ENCODE measurements at regions not wholly inside any gene's neighbourhood (a gene's known extent, or its start where the extent isn't known, plus 50 kb on each side); places are given as distances from the start of the nearest gene placed in this dataset.

- Mint-ChIP-seq H3K36me3 (no peaks in the 10 kb centered on the region), H3K27me3 (ENCODE audit: low read depth in 3 of 3) (no peaks in the 10 kb centered on the region), H3K4me3 (no peak overlapping the region), H3K27ac (no peak overlapping the region), H3K9me3 (peaks cover 5 to 55% (median 22%) of the 10 kb centered on the region in 6 donors), H3K4me1 (no peaks in the 10 kb centered on the region)
- no peak for DNase-seq
These were observed 1062.9 kb upstream of the CADM2 start for GRCh38 chr3:83895892-83896291.

- no peaks in the 10 kb centered on the region for H3K4me1 Mint-ChIP-seq
- no peak for DNase-seq
These were observed 1055.8 kb upstream of the CADM2 start for GRCh38 chr3:83902787-83903533.

GRCh38 chr3:83913381-83913780 lies 1045.4 kb upstream of the CADM2 start:
- peaks cover 0 to 3% (median 0%) of the 10 kb centered on the region in 3 donors for H3K27me3 Mint-ChIP-seq (ENCODE audit: low read depth in 3 of 3)
- no peaks in the 10 kb centered on the region for H3K36me3 Mint-ChIP-seq
- no peak overlapping the region for H3K27ac Mint-ChIP-seq
- peaks cover 3 to 23% (median 15%) of the 10 kb centered on the region in 6 donors for H3K9me3 Mint-ChIP-seq
- DNase-seq, result no peak
- no peak overlapping the region for H3K4me3 Mint-ChIP-seq
- H3K4me1 Mint-ChIP-seq, result no peaks in the 10 kb centered on the region

More at GRCh38 chr3:83902787-83903533, 1055.8 kb upstream of the CADM2 start:
- no peaks in the 10 kb centered on the region for H3K36me3 Mint-ChIP-seq
- H3K4me3 Mint-ChIP-seq, result no peak overlapping the region
- H3K27me3 Mint-ChIP-seq (ENCODE audit: low read depth in 3 of 3), result no peaks in the 10 kb centered on the region
- no peak overlapping the region for H3K27ac Mint-ChIP-seq
- peaks cover 8 to 63% (median 36%) of the 10 kb centered on the region in 6 donors for H3K9me3 Mint-ChIP-seq

- peaks cover 0 to 6% (median 3%) of the 10 kb centered on the region in 3 donors for H3K36me3 Mint-ChIP-seq
These were observed 1032.5 kb upstream of the CADM2 start for GRCh38 chr3:83926291-83926690.

DNA sequence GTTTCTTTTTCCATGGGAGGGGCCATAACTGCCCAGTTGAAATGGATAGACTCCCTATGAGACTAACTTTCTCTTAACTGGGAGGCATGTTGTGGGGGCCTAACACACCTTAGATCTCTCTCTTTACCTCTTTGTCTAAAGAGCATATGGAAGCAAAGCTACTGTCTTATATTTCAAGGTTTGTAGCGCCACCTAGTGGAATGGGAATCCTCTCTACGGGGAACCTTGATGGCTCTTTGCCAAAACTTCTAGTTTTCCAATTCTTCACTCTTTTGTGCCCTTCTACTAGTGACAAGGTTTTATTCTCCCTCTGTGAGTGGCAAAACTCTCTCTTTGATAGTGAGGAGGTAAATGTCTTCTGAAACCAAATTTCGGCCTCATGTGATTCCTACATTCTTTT lies 1030.4 kb upstream of the CADM2 start:
- H3K4me1 Mint-ChIP-seq, result no peaks in the 10 kb centered on the region
- H3K9me3 Mint-ChIP-seq, result peaks cover 15 to 63% (median 41%) of the 10 kb centered on the region in 6 donors
- no peak for DNase-seq
- no peaks in the 10 kb centered on the region for H3K27me3 Mint-ChIP-seq (ENCODE audit: low read depth in 3 of 3)
- no peak overlapping the region for H3K27ac Mint-ChIP-seq
- H3K36me3 Mint-ChIP-seq, result peaks cover 0 to 9% (median 3%) of the 10 kb centered on the region in 3 donors
- no peak overlapping the region for H3K4me3 Mint-ChIP-seq

More at GRCh38 chr3:83926291-83926690, 1032.5 kb upstream of the CADM2 start:
- no peaks in the 10 kb centered on the region for H3K4me1 Mint-ChIP-seq
- no peak for DNase-seq
- no peaks in the 10 kb centered on the region for H3K27me3 Mint-ChIP-seq (ENCODE audit: low read depth in 3 of 3)
- peaks cover 15 to 55% (median 36%) of the 10 kb centered on the region in 6 donors for H3K9me3 Mint-ChIP-seq
- H3K27ac Mint-ChIP-seq, result no peak overlapping the region
- no peak overlapping the region for H3K4me3 Mint-ChIP-seq

GRCh38 chr3:83928903-83929302 lies 1029.9 kb upstream of the CADM2 start:
- H3K36me3 Mint-ChIP-seq, result peaks cover 0 to 9% (median 3%) of the 10 kb centered on the region in 3 donors
- no peak overlapping the region for H3K4me3 Mint-ChIP-seq
- DNase-seq, result no peak
- H3K4me1 Mint-ChIP-seq, result no peaks in the 10 kb centered on the region
- no peaks in the 10 kb centered on the region for H3K27me3 Mint-ChIP-seq (ENCODE audit: low read depth in 3 of 3)
- no peak overlapping the region for H3K27ac Mint-ChIP-seq
- peaks cover 17 to 64% (median 41%) of the 10 kb centered on the region in 6 donors for H3K9me3 Mint-ChIP-seq

DNA sequence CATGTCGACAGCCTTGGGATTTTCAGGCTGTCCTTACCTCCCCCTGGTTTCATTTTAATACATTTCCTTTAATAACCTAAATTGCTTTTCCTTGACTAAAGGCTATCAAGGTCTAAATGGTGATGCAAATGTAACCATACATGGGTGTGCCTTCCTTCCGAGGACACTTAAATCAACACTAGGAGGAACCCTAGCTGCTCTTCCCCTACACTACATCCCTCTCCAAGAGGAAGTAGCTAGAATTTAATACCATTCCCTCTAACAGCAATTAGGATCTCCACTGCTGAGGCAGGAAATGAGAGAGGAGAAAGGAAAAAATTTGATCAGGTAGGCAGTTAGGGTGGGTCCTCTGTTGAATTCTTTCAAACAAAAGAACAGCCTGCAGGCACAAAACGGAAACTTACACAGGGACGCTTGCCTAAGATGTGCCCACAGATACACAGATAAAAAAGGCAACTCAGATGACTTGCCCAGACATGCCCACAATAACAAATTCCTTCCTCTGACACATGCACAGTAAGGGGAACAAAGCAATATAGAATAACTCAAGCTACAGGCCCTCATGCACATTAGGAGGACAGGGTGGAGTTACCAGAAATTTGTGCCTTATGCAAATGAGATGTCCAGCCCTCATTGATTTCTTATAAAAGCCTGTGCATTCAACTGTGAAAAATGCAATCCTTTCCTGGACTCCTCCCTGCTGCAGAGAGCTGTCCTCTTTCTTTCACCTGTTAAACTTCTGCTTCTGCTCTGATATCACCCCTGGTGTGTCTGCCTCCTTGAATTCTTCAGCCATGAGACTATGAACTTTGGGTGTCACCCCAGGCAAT lies 1024.4 kb upstream of the CADM2 start:
- DNase-seq, result no peak
- Mint-ChIP-seq H3K4me3 (no peak overlapping the region), H3K9me3 (peaks cover 26 to 79% (median 51%) of the 10 kb centered on the region in 6 donors), H3K27ac (no peak overlapping the region), H3K27me3 (ENCODE audit: low read depth in 3 of 3) (peaks cover 0 to 3% (median 3%) of the 10 kb centered on the region in 3 donors), H3K36me3 (peaks cover 0 to 7% (median under 1%) of the 10 kb centered on the region in 3 donors), H3K4me1 (no peaks in the 10 kb centered on the region)

DNA sequence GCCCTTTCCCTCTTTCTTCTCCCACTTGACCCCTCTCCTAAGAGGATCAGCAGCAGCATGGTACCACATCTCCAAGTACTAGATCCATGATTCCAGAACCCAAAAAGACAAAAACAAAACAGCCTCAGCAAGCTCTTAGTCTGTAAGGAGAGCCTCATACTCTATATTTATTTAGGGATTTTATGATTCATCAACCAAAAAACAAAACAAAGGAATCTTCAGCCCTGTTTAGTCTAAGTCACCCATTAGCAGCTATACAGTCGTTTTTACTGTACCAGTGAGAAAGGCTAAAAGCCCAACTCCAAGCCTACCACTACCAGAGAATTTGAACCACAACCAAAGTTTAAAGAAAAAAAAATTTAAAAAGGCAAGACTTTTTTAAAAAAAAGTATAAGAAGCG lies 1020.3 kb upstream of the CADM2 start:
- H3K36me3 Mint-ChIP-seq, result no peaks in the 10 kb centered on the region
- H3K4me1 Mint-ChIP-seq, result no peaks in the 10 kb centered on the region
- H3K4me3 Mint-ChIP-seq, result no peak overlapping the region
- peaks cover 0 to 3% (median 3%) of the 10 kb centered on the region in 3 donors for H3K27me3 Mint-ChIP-seq (ENCODE audit: low read depth in 3 of 3)
- peaks cover 20 to 71% (median 44%) of the 10 kb centered on the region in 6 donors for H3K9me3 Mint-ChIP-seq
- no peak overlapping the region for H3K27ac Mint-ChIP-seq
- no peak for DNase-seq

GRCh38 chr3:83941990-83942745 lies 1016.6 kb upstream of the CADM2 start:
- Mint-ChIP-seq H3K36me3 (no peaks in the 10 kb centered on the region), H3K9me3 (peaks cover 5 to 62% (median 34%) of the 10 kb centered on the region in 6 donors), H3K4me3 (no peak overlapping the region), H3K27ac (no peak overlapping the region), H3K27me3 (ENCODE audit: low read depth in 3 of 3) (peaks cover 0 to 2% (median 2%) of the 10 kb centered on the region in 3 donors), H3K4me1 (no peaks in the 10 kb centered on the region)
- no peak for DNase-seq

DNA sequence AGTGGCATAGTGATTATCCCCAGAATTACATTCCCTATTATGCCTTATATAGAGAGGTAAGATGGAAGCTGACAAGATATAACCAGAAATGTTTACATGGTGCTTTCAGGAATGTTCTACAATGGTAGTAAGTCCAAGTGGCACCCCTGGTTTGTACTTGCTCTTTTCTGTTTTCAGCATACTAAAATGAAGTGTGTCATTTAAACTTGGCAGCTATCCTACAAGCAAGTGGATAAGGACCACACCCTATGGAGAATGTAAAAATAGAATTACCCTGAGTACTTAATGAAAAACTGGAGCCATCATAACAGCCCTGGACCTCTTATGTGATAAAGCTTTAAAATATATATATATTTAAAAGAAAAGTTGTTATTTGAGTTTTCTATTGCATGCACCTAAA lies 1012.7 kb upstream of the CADM2 start:
- Mint-ChIP-seq H3K4me1 (no peaks in the 10 kb centered on the region), H3K9me3 (peaks cover 4 to 51% (median 17%) of the 10 kb centered on the region in 6 donors), H3K27ac (no peak overlapping the region), H3K27me3 (ENCODE audit: low read depth in 3 of 3) (peaks cover 0 to 2% (median 0%) of the 10 kb centered on the region in 3 donors), H3K4me3 (no peak overlapping the region), H3K36me3 (no peaks in the 10 kb centered on the region)
- no peak for DNase-seq

GRCh38 chr3:83946554-83946953 lies 1012.2 kb upstream of the CADM2 start:
- Mint-ChIP-seq H3K4me1 (no peaks in the 10 kb centered on the region), H3K36me3 (no peaks in the 10 kb centered on the region), H3K9me3 (peaks cover 4 to 47% (median 14%) of the 10 kb centered on the region in 6 donors), H3K27ac (no peak overlapping the region), H3K4me3 (no peak overlapping the region), H3K27me3 (ENCODE audit: low read depth in 3 of 3) (peaks cover 0 to 2% (median 0%) of the 10 kb centered on the region in 3 donors)
- no peak for DNase-seq

DNA sequence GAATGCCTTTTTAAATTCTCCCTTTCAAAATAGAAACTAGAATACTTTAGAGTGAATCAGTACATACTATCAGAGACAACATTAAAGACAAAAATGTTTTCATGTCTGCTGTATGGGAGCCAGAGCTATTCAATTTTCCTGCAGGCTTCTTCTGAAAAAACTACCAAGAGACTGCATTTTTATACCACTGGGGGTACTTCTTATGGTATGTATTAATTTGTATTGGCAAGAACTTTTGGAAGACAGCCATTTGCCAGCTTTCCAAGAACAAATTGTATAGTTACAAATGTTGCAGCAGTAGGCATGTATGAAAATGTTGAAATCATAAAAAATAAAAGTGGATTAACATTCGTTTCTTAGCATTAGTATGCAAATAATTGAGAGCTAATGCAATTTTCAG lies 1010.0 kb upstream of the CADM2 start:
- H3K27ac Mint-ChIP-seq, result no peak overlapping the region
- no peaks in the 10 kb centered on the region for H3K4me1 Mint-ChIP-seq
- H3K27me3 Mint-ChIP-seq (ENCODE audit: low read depth in 3 of 3), result peaks cover 0 to 3% (median 0%) of the 10 kb centered on the region in 3 donors
- DNase-seq, result no peak
- H3K9me3 Mint-ChIP-seq, result peaks cover 7 to 52% (median 14%) of the 10 kb centered on the region in 6 donors
- no peaks in the 10 kb centered on the region for H3K36me3 Mint-ChIP-seq
- H3K4me3 Mint-ChIP-seq, result no peak overlapping the region

DNA sequence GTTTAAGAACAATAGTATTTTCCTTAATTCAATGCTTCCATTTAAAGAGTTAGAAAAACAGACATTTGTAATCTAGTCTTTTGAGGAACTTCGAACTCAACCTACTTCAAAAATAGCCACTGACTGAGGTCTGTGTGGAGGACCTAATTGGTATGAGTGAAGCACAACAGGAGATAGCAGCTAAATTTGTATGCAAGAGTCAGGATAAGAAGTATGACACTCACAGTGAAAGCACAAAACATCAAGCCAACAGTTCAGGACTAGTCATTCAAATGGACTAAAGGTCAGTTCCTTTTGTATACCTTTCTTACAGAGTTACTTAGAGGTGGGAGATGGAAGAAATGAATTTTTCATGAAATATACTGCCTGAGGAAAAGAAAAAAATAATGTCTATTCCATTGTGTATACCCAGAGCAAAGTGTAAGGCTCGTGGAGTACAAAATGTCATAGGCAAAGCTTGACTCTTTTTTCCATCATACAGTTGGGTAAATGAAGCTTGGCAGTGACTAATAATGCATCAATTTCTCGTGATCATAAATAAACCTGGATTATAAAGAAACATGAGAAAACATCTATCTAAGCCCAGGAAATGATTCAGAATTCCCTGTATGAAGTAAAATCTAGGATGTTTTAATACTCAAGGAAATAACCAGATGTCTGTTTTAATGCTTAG lies 1005.2 kb upstream of the CADM2 start:
- peaks cover 3 to 29% (median 11%) of the 10 kb centered on the region in 6 donors for H3K9me3 Mint-ChIP-seq
- H3K36me3 Mint-ChIP-seq, result no peaks in the 10 kb centered on the region
- no peak for DNase-seq
- H3K4me3 Mint-ChIP-seq, result no peak overlapping the region
- no peaks in the 10 kb centered on the region for H3K4me1 Mint-ChIP-seq
- H3K27me3 Mint-ChIP-seq (ENCODE audit: low read depth in 3 of 3), result peaks cover 0 to 2% (median 2%) of the 10 kb centered on the region in 3 donors
- no peak overlapping the region for H3K27ac Mint-ChIP-seq

Data from immature natural killer cell (primary cell).